PFSK-1 (cell line): ENCODE measurements at regions not wholly inside any gene's neighbourhood (a gene's known extent, or its start where the extent isn't known, plus 50 kb on each side); places are given as distances from the start of the nearest gene placed in this dataset.

Experiments
- FOXP2 ChIP-seq: optimal IDR thresholded peaks from 2 replicates; pipeline ENCODE3; 2011; ENCODE audit warnings: borderline replicate concordance, control low read depth, inconsistent platforms; ENCODE audit not compliant: insufficient read depth; ENCODE audit errors: extremely low read length, extremely low read depth
- POLR2AphosphoS5 ChIP-seq: IDR thresholded peaks from 2 replicates; pipeline ENCODE4 v1.6.1; 2012; ENCODE audit warnings: low read depth, mild to moderate bottlenecking, control low read depth, low read length, moderate library complexity
- REST ChIP-seq, 2 experiments: IDR thresholded peaks; 2 replicates each; pipeline versions ENCODE4 v1.6.1 to v1.8.0; 2011 to 2012; ENCODE audit warnings: low read depth in 2 of 2, low read length in 2 of 2, control low read depth in 1 of 2, inconsistent platforms in 1 of 2, mild to moderate bottlenecking in 1 of 2, moderate library complexity in 1 of 2; ENCODE audit not compliant: insufficient read depth in 1 of 2
- SIN3A ChIP-seq: IDR thresholded peaks from 2 replicates; pipeline ENCODE4 v1.6.1; 2012; ENCODE audit warnings: mild to moderate bottlenecking, low read length, moderate library complexity, borderline replicate concordance; ENCODE audit not compliant: insufficient read depth
- TAF1 ChIP-seq: IDR thresholded peaks from 2 replicates; pipeline ENCODE4 v1.6.1; 2012; ENCODE audit warnings: low read length, control low read depth, borderline replicate concordance; ENCODE audit not compliant: insufficient read depth

- TF ChIP-seq POLR2AphosphoS5 (no peak), TAF1 (no peak), FOXP2 (no peak), SIN3A (no peak), REST (IDR thresholded peaks at IDR 0.05; ENCODE audit: insufficient read depth in 1 of 2, low read depth in 2 of 2, low read length in 2 of 2) (no peak)
Measured at GRCh38 chr1:119286587-119287181, 81.9 kb upstream of the HAO2 start.

- TF ChIP-seq SIN3A, result no peak
- no peak for TF ChIP-seq POLR2AphosphoS5
- TF ChIP-seq TAF1, result no peak
- TF ChIP-seq REST (IDR thresholded peaks at IDR 0.05; ENCODE audit: insufficient read depth in 1 of 2, low read depth in 2 of 2, low read length in 2 of 2), result no peak
- TF ChIP-seq FOXP2, result no peak
Measured at GRCh38 chr1:119288751-119289150, 79.8 kb upstream of the HAO2 start.

- TF ChIP-seq SIN3A (no peak), FOXP2 (no peak), TAF1 (no peak), POLR2AphosphoS5 (no peak), REST (IDR thresholded peaks at IDR 0.05; ENCODE audit: insufficient read depth in 1 of 2, low read depth in 2 of 2, low read length in 2 of 2) (no peak)
Measured at GRCh38 chr1:119290297-119290696, 78.3 kb upstream of the HAO2 start.

GRCh38 chr1:119291611-119292206 lies 76.9 kb upstream of the HAO2 start:
- no peak for TF ChIP-seq FOXP2
- TF ChIP-seq REST (IDR thresholded peaks at IDR 0.05; ENCODE audit: insufficient read depth in 1 of 2, low read depth in 2 of 2, low read length in 2 of 2), result no peak
- no peak for TF ChIP-seq SIN3A
- TF ChIP-seq TAF1, result no peak
- TF ChIP-seq POLR2AphosphoS5, result no peak

GRCh38 chr1:119293797-119294196 lies 74.8 kb upstream of the HAO2 start:
- no peak for TF ChIP-seq TAF1
- no peak for TF ChIP-seq REST (IDR thresholded peaks at IDR 0.05; ENCODE audit: insufficient read depth in 1 of 2, low read depth in 2 of 2, low read length in 2 of 2)
